ENCODE measurements at regions not wholly inside any gene's neighbourhood (a gene's known extent, or its start where the extent isn't known, plus 50 kb on each side); places are given as distances from the start of the nearest gene placed in this dataset.

- DNase-seq (ENCODE audit: low read depth, low spot score), result no peak
These were observed 568.2 kb downstream of the HDGFL1 start for GRCh38 chr6:23137611-23138010.

- DNase-seq (ENCODE audit: low read depth, low spot score), result no peak
These were observed 571.5 kb downstream of the HDGFL1 start for GRCh38 chr6:23140871-23141270.

- no peak for DNase-seq (ENCODE audit: low read depth, low spot score)
These were observed 576.4 kb downstream of the HDGFL1 start for GRCh38 chr6:23145781-23146180.

GRCh38 chr6:23154159-23154558 is 584.8 kb downstream of the HDGFL1 start:
- DNase-seq (ENCODE audit: low read depth, low spot score), result no peak

GRCh38 chr6:23170049-23170448 is 600.7 kb downstream of the HDGFL1 start:
- DNase-seq (ENCODE audit: low read depth, low spot score), result no peak

GRCh38 chr6:23173234-23173633 is 603.9 kb downstream of the HDGFL1 start:
- no peak for DNase-seq (ENCODE audit: low read depth, low spot score)

GRCh38 chr6:23174781-23175361 is 605.5 kb downstream of the HDGFL1 start:
- DNase-seq (ENCODE audit: low read depth, low spot score), result no peak

- no peak for DNase-seq (ENCODE audit: low read depth, low spot score)
These were observed 606.0 kb downstream of the HDGFL1 start for GRCh38 chr6:23175391-23175790.

GRCh38 chr6:23176471-23176870 is 607.1 kb downstream of the HDGFL1 start:
- no peak for DNase-seq (ENCODE audit: low read depth, low spot score)

- no peak for DNase-seq (ENCODE audit: low read depth, low spot score)
These were observed 607.5 kb downstream of the HDGFL1 start for GRCh38 chr6:23176883-23177282.

GRCh38 chr6:23177806-23178205 is 608.4 kb downstream of the HDGFL1 start:
- no peak for DNase-seq (ENCODE audit: low read depth, low spot score)

- no peak for DNase-seq (ENCODE audit: low read depth, low spot score)
These were observed 610.6 kb downstream of the HDGFL1 start for GRCh38 chr6:23179994-23180393.

- DNase-seq (ENCODE audit: low read depth, low spot score), result no peak
These were observed 611.3 kb downstream of the HDGFL1 start for GRCh38 chr6:23180504-23181293.

GRCh38 chr6:23181356-23182110 is 612.2 kb downstream of the HDGFL1 start:
- no peak for DNase-seq (ENCODE audit: low read depth, low spot score)

- no peak for DNase-seq (ENCODE audit: low read depth, low spot score)
These were observed 614.5 kb downstream of the HDGFL1 start for GRCh38 chr6:23183846-23184245.

GRCh38 chr6:23184351-23184750 is 615.0 kb downstream of the HDGFL1 start:
- no peak for DNase-seq (ENCODE audit: low read depth, low spot score)

GRCh38 chr6:23195487-23195886 is 626.1 kb downstream of the HDGFL1 start:
- no peak for DNase-seq (ENCODE audit: low read depth, low spot score)

GRCh38 chr6:23199541-23199940 is 630.2 kb downstream of the HDGFL1 start:
- DNase-seq (ENCODE audit: low read depth, low spot score), result no peak

GRCh38 chr6:23200946-23201345 is 631.6 kb downstream of the HDGFL1 start:
- DNase-seq (ENCODE audit: low read depth, low spot score), result no peak

- no peak for DNase-seq (ENCODE audit: low read depth, low spot score)
These were observed 632.8 kb downstream of the HDGFL1 start for GRCh38 chr6:23202207-23202606.

GRCh38 chr6:23212398-23212797 is 643.0 kb downstream of the HDGFL1 start:
- no peak for DNase-seq (ENCODE audit: low read depth, low spot score)

- no peak for DNase-seq (ENCODE audit: low read depth, low spot score)
These were observed 643.8 kb downstream of the HDGFL1 start for GRCh38 chr6:23213193-23213592.
